ENCODE measurements at regions not wholly inside any gene's neighbourhood (a gene's known extent, or its start where the extent isn't known, plus 50 kb on each side); places are given as distances from the start of the nearest gene placed in this dataset.
"Not testable (repeated sequence)": the region's sequence is repeated elsewhere in the genome, so short reads cannot be mapped to it uniquely, and the experiment has no call there.

- no peak for DNase-seq (ENCODE audit: low read depth in 4 of 4, low spot score in 3 of 4)
These were observed 205.7 kb downstream of the TANC2 start for GRCh38 chr17:63171428-63172393.

- no peak for DNase-seq (ENCODE audit: low read depth in 4 of 4, low spot score in 3 of 4)
These were observed 207.4 kb downstream of the TANC2 start for GRCh38 chr17:63173450-63173849.

- DNase-seq (ENCODE audit: low read depth in 4 of 4, low spot score in 3 of 4): no peak
These were observed 207.9 kb downstream of the TANC2 start for GRCh38 chr17:63173903-63174302.

- peak in 1 of 4 donors; percentile 1 for DNase-seq (ENCODE audit: low read depth in 4 of 4, low spot score in 3 of 4)
These were observed 212.5 kb downstream of the TANC2 start for GRCh38 chr17:63178530-63178929.

GRCh38 chr17:63181856-63182255 lies 215.8 kb downstream of the TANC2 start:
- DNase-seq (ENCODE audit: low read depth in 4 of 4, low spot score in 3 of 4): no peak

- DNase-seq (ENCODE audit: low read depth in 4 of 4, low spot score in 3 of 4): no peak
These were observed 219.4 kb downstream of the TANC2 start for GRCh38 chr17:63185420-63185819.

GRCh38 chr17:63189082-63189481 lies 223.0 kb downstream of the TANC2 start:
- no peak for DNase-seq (ENCODE audit: low read depth in 4 of 4, low spot score in 3 of 4)

- no peak for DNase-seq (ENCODE audit: low read depth in 4 of 4, low spot score in 3 of 4)
These were observed 223.9 kb downstream of the TANC2 start for GRCh38 chr17:63189930-63190329.

GRCh38 chr17:63190821-63191370 lies 224.9 kb downstream of the TANC2 start:
- DNase-seq (ENCODE audit: low read depth in 4 of 4, low spot score in 3 of 4): no peak

- DNase-seq (ENCODE audit: low read depth in 4 of 4, low spot score in 3 of 4): no peak
These were observed 225.6 kb downstream of the TANC2 start for GRCh38 chr17:63191610-63192009.

- no peak for DNase-seq (ENCODE audit: low read depth in 4 of 4, low spot score in 3 of 4)
These were observed 227.8 kb downstream of the TANC2 start for GRCh38 chr17:63193827-63194226.

- no peak for DNase-seq (ENCODE audit: low read depth in 4 of 4, low spot score in 3 of 4)
These were observed 230.8 kb downstream of the TANC2 start for GRCh38 chr17:63196772-63197335.

GRCh38 chr17:63203652-63204051 lies 237.6 kb downstream of the TANC2 start:
- DNase-seq (ENCODE audit: low read depth in 4 of 4, low spot score in 3 of 4): no peak

GRCh38 chr17:63221939-63222338 lies 224.2 kb downstream of the CYB561 start:
- DNase-seq (ENCODE audit: low read depth in 4 of 4, low spot score in 3 of 4): no peak

- DNase-seq (ENCODE audit: low read depth in 4 of 4, low spot score in 3 of 4): no peak
These were observed 223.5 kb downstream of the CYB561 start for GRCh38 chr17:63222655-63223054.

GRCh38 chr17:63223212-63223911 lies 222.7 kb downstream of the CYB561 start:
- no peak for DNase-seq (ENCODE audit: low read depth in 4 of 4, low spot score in 3 of 4)

- no peak for DNase-seq (ENCODE audit: low read depth in 4 of 4, low spot score in 3 of 4)
These were observed 221.5 kb downstream of the CYB561 start for GRCh38 chr17:63224644-63225043.

GRCh38 chr17:63226720-63227119 lies 219.4 kb downstream of the CYB561 start:
- DNase-seq (ENCODE audit: low read depth in 4 of 4, low spot score in 3 of 4): not testable (repeated sequence)

GRCh38 chr17:63231015-63231620 lies 215.0 kb downstream of the CYB561 start:
- DNase-seq (ENCODE audit: low read depth in 4 of 4, low spot score in 3 of 4): not testable (repeated sequence)

- no peak for DNase-seq (ENCODE audit: low read depth in 4 of 4, low spot score in 3 of 4)
These were observed 213.4 kb downstream of the CYB561 start for GRCh38 chr17:63232565-63233310.
